ENCODE measurements at regions not wholly inside any gene's neighbourhood (a gene's known extent, or its start where the extent isn't known, plus 50 kb on each side); places are given as distances from the start of the nearest gene placed in this dataset.

- no peak for TF ChIP-seq CTCF (IDR thresholded peaks at IDR 0.05)
- no peak for TF ChIP-seq POLR2A (IDR thresholded peaks at IDR 0.05)
Observed at GRCh38 chr13:47350334-47351124, 453.7 kb upstream of the HTR2A start.

Measured in adrenal gland (tissue), 5 donors.